ENCODE measurements at regions not wholly inside any gene's neighbourhood (a gene's known extent, or its start where the extent isn't known, plus 50 kb on each side); places are given as distances from the start of the nearest gene placed in this dataset.

DNA sequence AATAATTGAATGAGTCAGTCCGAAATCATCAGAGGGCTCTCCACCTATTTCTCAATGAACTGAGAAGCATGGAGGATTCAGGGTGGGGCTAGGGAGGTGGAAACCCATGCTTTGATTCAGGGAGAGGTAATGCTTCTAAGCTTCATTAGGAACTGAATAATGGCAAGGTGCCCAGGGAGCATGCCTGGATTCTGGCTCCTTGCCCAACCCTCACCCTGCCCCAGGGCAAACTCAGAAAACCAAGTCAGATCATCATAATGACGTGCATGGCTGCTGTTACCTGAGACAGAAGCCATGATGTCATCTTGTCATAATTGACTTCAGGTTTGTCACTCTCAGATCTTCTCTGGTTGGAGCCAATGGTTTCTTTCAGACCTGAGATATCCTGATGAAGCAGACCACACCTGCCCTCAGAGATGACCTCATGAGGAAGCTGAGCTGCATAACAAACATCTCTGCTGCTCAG lies 199.6 kb downstream of the SYK start:
- TF ChIP-seq, protein P1, sequence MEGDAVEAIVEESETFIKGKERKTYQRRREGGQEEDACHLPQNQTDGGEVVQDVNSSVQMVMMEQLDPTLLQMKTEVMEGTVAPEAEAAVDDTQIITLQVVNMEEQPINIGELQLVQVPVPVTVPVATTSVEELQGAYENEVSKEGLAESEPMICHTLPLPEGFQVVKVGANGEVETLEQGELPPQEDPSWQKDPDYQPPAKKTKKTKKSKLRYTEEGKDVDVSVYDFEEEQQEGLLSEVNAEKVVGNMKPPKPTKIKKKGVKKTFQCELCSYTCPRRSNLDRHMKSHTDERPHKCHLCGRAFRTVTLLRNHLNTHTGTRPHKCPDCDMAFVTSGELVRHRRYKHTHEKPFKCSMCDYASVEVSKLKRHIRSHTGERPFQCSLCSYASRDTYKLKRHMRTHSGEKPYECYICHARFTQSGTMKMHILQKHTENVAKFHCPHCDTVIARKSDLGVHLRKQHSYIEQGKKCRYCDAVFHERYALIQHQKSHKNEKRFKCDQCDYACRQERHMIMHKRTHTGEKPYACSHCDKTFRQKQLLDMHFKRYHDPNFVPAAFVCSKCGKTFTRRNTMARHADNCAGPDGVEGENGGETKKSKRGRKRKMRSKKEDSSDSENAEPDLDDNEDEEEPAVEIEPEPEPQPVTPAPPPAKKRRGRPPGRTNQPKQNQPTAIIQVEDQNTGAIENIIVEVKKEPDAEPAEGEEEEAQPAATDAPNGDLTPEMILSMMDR (conservative IDR thresholded peaks at IDR 0.05; ENCODE audit: low read depth in 2 of 2): no peak
- TF ChIP-seq POLR2AphosphoS5 (IDR thresholded peaks at IDR 0.05; ENCODE audit: low read depth) (no peak), EZH2 (IDR thresholded peaks at IDR 0.05; ENCODE audit: low read depth, unreplicated experiment) (no peak), JUNB (IDR thresholded peaks at IDR 0.05; ENCODE audit: unreplicated experiment) (no peak), EZH2phosphoT487 (IDR thresholded peaks at IDR 0.05; ENCODE audit: unreplicated experiment) (no peak), ZNF331 (CRISPR knock-in tag; IDR thresholded peaks at IDR 0.05; ENCODE audit: low read depth) (no peak), CREB1 (CRISPR knock-in tag; IDR thresholded peaks at IDR 0.05; ENCODE audit: low read depth) (no peak), NANOG (IDR thresholded peaks at IDR 0.05; ENCODE audit: borderline replicate concordance) (no peak), STAT1 (IDR thresholded peaks at IDR 0.05; ENCODE audit: unreplicated experiment) (no peak)
- TF ChIP-seq, protein P2, sequence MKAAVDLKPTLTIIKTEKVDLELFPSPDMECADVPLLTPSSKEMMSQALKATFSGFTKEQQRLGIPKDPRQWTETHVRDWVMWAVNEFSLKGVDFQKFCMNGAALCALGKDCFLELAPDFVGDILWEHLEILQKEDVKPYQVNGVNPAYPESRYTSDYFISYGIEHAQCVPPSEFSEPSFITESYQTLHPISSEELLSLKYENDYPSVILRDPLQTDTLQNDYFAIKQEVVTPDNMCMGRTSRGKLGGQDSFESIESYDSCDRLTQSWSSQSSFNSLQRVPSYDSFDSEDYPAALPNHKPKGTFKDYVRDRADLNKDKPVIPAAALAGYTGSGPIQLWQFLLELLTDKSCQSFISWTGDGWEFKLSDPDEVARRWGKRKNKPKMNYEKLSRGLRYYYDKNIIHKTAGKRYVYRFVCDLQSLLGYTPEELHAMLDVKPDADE (IDR thresholded peaks at IDR 0.05): no peak
- TF ChIP-seq, protein P3, sequence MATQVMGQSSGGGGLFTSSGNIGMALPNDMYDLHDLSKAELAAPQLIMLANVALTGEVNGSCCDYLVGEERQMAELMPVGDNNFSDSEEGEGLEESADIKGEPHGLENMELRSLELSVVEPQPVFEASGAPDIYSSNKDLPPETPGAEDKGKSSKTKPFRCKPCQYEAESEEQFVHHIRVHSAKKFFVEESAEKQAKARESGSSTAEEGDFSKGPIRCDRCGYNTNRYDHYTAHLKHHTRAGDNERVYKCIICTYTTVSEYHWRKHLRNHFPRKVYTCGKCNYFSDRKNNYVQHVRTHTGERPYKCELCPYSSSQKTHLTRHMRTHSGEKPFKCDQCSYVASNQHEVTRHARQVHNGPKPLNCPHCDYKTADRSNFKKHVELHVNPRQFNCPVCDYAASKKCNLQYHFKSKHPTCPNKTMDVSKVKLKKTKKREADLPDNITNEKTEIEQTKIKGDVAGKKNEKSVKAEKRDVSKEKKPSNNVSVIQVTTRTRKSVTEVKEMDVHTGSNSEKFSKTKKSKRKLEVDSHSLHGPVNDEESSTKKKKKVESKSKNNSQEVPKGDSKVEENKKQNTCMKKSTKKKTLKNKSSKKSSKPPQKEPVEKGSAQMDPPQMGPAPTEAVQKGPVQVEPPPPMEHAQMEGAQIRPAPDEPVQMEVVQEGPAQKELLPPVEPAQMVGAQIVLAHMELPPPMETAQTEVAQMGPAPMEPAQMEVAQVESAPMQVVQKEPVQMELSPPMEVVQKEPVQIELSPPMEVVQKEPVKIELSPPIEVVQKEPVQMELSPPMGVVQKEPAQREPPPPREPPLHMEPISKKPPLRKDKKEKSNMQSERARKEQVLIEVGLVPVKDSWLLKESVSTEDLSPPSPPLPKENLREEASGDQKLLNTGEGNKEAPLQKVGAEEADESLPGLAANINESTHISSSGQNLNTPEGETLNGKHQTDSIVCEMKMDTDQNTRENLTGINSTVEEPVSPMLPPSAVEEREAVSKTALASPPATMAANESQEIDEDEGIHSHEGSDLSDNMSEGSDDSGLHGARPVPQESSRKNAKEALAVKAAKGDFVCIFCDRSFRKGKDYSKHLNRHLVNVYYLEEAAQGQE (IDR thresholded peaks at IDR 0.05; ENCODE audit: unreplicated experiment): no peak
